Gastroesophageal sphincter (tissue), 4 donors: ENCODE measurements at regions not wholly inside any gene's neighbourhood (a gene's known extent, or its start where the extent isn't known, plus 50 kb on each side); places are given as distances from the start of the nearest gene placed in this dataset.

Experiments used
- ATAC-seq: fragments of 150-250 bp; one replicate; pipeline ENCODE4 v1.9.1; 2016; ENCODE audit warnings: mild to moderate bottlenecking, moderate library complexity
- H3K27ac ChIP-seq, 4 donors: fragments of 200-600 bp; sonication (generic) in 3 of 4; 1 replicate in 3 of 4; 2 replicates in 1 of 4; pipeline ENCODE4 v1.5.1; 2016 to 2019
- H3K27me3 ChIP-seq: fragments of 200-600 bp; sonication (generic); one replicate; pipeline ENCODE4 v1.5.1; 2019
- H3K36me3 ChIP-seq, 2 donors: fragments of 200-600 bp; sonication (generic); one replicate each; pipeline ENCODE4 v1.5.1; 2019; ENCODE audit warnings: control low read depth in 1 of 2
- H3K4me1 ChIP-seq, 3 donors: fragments of 200-600 bp; sonication (generic); 1 replicate in 2 of 3; 2 replicates in 1 of 3; pipeline ENCODE4 v1.5.1; 2016 to 2019; ENCODE audit warnings: control low read depth in 2 of 3
- H3K4me3 ChIP-seq, 2 donors: fragments of 200-600 bp; sonication (generic); one replicate each; pipeline ENCODE4 v1.5.1; 2019; ENCODE audit warnings: mild to moderate bottlenecking in 1 of 2, moderate library complexity in 1 of 2
- H3K9me3 ChIP-seq, 3 donors: fragments of 200-600 bp; sonication (generic); one replicate each; pipeline ENCODE4 v1.5.1; 2017 to 2019; ENCODE audit warnings: control low read depth in 2 of 3
- CTCF ChIP-seq, 4 experiments: fragments of 200-600 bp in 2 of 4; fragments of 450-650 bp in 2 of 4; sonication (generic) in 1 of 4; IDR thresholded peaks; one replicate each; pipeline ENCODE4 v1.5.1; 2017 to 2019; ENCODE audit warnings: antibody characterized with exemption in 4 of 4, mild to moderate bottlenecking in 2 of 4, moderate library complexity in 2 of 4
- EP300 ChIP-seq: sonication (generic); formaldehyde crosslinking; IDR thresholded peaks from one replicate; pipeline ENCODE4 v1.6.1; 2017; ENCODE audit warnings: antibody characterized with exemption, mild to moderate bottlenecking
- POLR2A ChIP-seq, 2 donors: fragments of 450-650 bp; IDR thresholded peaks; one replicate each; pipeline ENCODE4 v1.6.1; 2017; ENCODE audit warnings: antibody characterized with exemption in 2 of 2, mild to moderate bottlenecking in 2 of 2, moderate library complexity in 1 of 2
- POLR2AphosphoS5 ChIP-seq: sonication (generic); formaldehyde crosslinking; IDR thresholded peaks from one replicate; pipeline ENCODE4 v1.6.1; 2017; ENCODE audit warnings: antibody characterized with exemption
- WGBS, 2 donors: methylation state at CpG; one replicate each; pipeline ENCODE4 v1.1.5; 2018; ENCODE audit warnings: low coverage in 1 of 2; 5-methylcytosine and 5-hydroxymethylcytosine counted together

DNA sequence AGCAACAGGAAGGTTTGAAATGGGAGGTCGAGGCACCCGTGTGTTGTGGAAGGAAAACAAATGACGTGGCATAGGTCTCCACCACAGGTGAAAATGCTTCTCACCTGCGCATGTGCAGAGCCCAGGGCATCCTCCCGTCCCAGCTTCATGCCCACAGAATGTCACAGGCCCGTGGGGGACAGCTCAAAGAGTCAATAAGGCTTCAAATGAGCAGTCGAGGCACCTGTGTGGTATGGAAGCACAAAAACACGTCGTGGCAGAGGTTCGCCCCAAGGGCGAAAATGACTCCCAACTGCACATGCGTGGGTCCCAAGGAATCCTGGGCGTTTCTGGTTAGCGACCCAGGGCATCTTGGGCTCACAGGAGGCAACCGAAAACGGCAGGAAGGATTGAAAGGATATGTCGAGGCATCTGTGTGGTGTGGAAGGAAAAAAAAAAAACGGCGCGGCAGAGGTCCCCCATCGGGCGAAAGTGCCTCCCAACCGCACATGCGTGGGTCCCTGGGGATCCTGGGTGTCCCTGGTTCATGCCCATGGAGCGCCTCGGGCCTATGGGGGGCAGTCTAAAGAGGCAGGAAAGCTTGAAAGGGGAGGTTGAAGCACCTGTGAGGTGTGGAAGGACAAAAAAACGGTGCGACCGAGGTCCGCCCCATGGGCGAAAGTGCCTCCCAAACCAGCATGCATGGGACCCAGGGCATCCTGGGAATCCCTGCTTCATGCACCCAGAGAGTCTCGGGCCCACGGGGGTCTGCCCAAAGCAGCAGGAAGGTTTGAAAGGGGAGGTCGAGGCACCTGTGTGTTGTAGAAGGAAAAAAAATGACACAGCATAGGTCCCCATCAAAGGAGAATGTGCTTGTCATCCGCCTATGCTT, 578.5 kb downstream of the ALG10 start:
- no peaks in the 10 kb centered on the region for H3K36me3 ChIP-seq
- peaks cover 11% of the 10 kb centered on the region for H3K27me3 ChIP-seq
- H3K27ac ChIP-seq = no peak overlapping the region
- no peak for ATAC-seq
- no peaks in the 10 kb centered on the region for H3K4me1 ChIP-seq
- H3K9me3 ChIP-seq = peaks cover 0 to 100% (median 0%) of the 10 kb centered on the region in 3 donors
- H3K4me3 ChIP-seq = no peak overlapping the region
- no peak for TF ChIP-seq POLR2A (IDR thresholded peaks at IDR 0.05)
- no peak for TF ChIP-seq CTCF (IDR thresholded peaks at IDR 0.05)
- no peak for TF ChIP-seq EP300
- TF ChIP-seq POLR2AphosphoS5 = no peak
- 47 to 53% methylated on average over 12 of the region's 35 CpGs for WGBS, 2 donors

DNA sequence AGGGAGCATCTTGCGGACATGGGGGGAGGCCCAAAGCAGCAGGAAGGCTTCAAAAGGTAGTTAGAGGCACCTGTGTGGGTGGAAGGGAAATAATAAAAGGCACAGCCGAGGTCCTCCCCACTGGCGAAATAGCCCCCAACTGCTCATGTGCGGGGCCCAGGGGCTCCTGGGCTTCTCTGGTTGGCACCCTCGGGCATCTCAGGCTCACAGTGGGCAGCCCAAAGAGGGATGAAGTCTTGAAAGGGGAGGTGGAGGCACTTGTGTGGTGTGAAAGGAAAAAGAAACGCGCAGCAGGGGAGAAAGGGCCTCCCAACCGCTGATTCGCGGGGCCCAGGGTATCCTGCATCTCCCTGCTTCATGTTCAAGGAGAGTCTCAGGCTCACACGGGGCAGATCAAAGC, 579.4 kb downstream of the ALG10 start:
- TF ChIP-seq POLR2AphosphoS5 (no peak), CTCF (IDR thresholded peaks at IDR 0.05) (no peak), POLR2A (IDR thresholded peaks at IDR 0.05) (no peak), EP300 (no peak)
- Histone ChIP-seq H3K27ac (no peak overlapping the region), H3K4me1 (no peaks in the 10 kb centered on the region), H3K36me3 (no peaks in the 10 kb centered on the region), H3K9me3 (peaks cover 0 to 100% (median 0%) of the 10 kb centered on the region in 3 donors), H3K4me3 (no peak overlapping the region), H3K27me3 (peaks cover 11% of the 10 kb centered on the region)
- no peak for ATAC-seq
- 67% methylated on average over 11 of the region's 11 CpGs; no CpG with 5 or more reads in 1 of the 2 donors for WGBS, 2 donors

GRCh38 chr12:34602213-34602940, 580.1 kb downstream of the ALG10 start:
- no peak for ATAC-seq
- Histone ChIP-seq H3K27ac (no peak overlapping the region), H3K4me3 (no peak overlapping the region), H3K36me3 (no peaks in the 10 kb centered on the region), H3K27me3 (peaks cover 11% of the 10 kb centered on the region), H3K9me3 (peaks cover 0 to 100% (median 0%) of the 10 kb centered on the region in 3 donors), H3K4me1 (no peaks in the 10 kb centered on the region)
- TF ChIP-seq POLR2AphosphoS5 = no peak
- TF ChIP-seq EP300 = no peak
- no peak for TF ChIP-seq POLR2A (IDR thresholded peaks at IDR 0.05)
- no peak for TF ChIP-seq CTCF (IDR thresholded peaks at IDR 0.05)
- 70 to 74% methylated on average over 10 to 16 of the region's 22 CpGs for WGBS, 2 donors

GRCh38 chr12:34603382-34604035, 581.2 kb downstream of the ALG10 start:
- Histone ChIP-seq H3K27me3 (peaks cover 11% of the 10 kb centered on the region), H3K9me3 (peaks cover 0 to 96% (median 0%) of the 10 kb centered on the region in 3 donors), H3K27ac (no peak overlapping the region), H3K4me1 (no peaks in the 10 kb centered on the region), H3K4me3 (no peak overlapping the region), H3K36me3 (no peaks in the 10 kb centered on the region)
- no peak for ATAC-seq
- TF ChIP-seq EP300 (no peak), POLR2AphosphoS5 (no peak), POLR2A (IDR thresholded peaks at IDR 0.05) (no peak), CTCF (IDR thresholded peaks at IDR 0.05) (no peak)
- 72 to 73% methylated on average over 4 to 17 of the region's 21 CpGs for WGBS, 2 donors
